HG02884 (cell line): ENCODE measurements at regions not wholly inside any gene's neighbourhood (a gene's known extent, or its start where the extent isn't known, plus 50 kb on each side); places are given as distances from the start of the nearest gene placed in this dataset.
"Not testable (repeated sequence)": the region's sequence is repeated elsewhere in the genome, so short reads cannot be mapped to it uniquely, and the experiment has no call there.

ENCODE experiments used
- ATAC-seq: cut with Tn5 transposase; IDR thresholded peaks from one replicate; pipeline ENCODE4 v1.9.1; 2021; ENCODE audit warnings: mild to moderate bottlenecking, moderate library complexity; ENCODE audit not compliant: unreplicated experiment

- no peak for ATAC-seq
Measured at GRCh38 chr15:69668039-69668705, 215.6 kb downstream of the RPLP1 start.

GRCh38 chr15:69668963-69669362 lies 216.3 kb downstream of the RPLP1 start:
- peak; percentile 31 for ATAC-seq

GRCh38 chr15:69669446-69669845 lies 216.8 kb downstream of the RPLP1 start:
- no peak for ATAC-seq

GRCh38 chr15:69673291-69673881 lies 220.8 kb downstream of the RPLP1 start:
- ATAC-seq, result no peak

- no peak for ATAC-seq
Measured at GRCh38 chr15:69675731-69676130, 223.1 kb downstream of the RPLP1 start.

GRCh38 chr15:69677403-69677802 lies 224.8 kb downstream of the RPLP1 start:
- no peak for ATAC-seq

GRCh38 chr15:69679623-69680228 lies 227.1 kb downstream of the RPLP1 start:
- ATAC-seq, result peak; percentile 92

- not testable (repeated sequence) for ATAC-seq
Measured at GRCh38 chr15:69684823-69685222, 232.2 kb downstream of the RPLP1 start.

- no peak for ATAC-seq
Measured at GRCh38 chr15:69685512-69686452, 233.2 kb downstream of the RPLP1 start.

- no peak for ATAC-seq
Measured at GRCh38 chr15:69686626-69687025, 234.0 kb downstream of the RPLP1 start.

- ATAC-seq, result no peak
Measured at GRCh38 chr15:69689133-69689532, 236.5 kb downstream of the RPLP1 start.

- ATAC-seq, result no peak
Measured at GRCh38 chr15:69691307-69692015, 238.8 kb downstream of the RPLP1 start.

- ATAC-seq, result no peak
Measured at GRCh38 chr15:69692342-69692741, 239.7 kb downstream of the RPLP1 start.

- ATAC-seq, result no peak
Measured at GRCh38 chr15:69693059-69693458, 240.4 kb downstream of the RPLP1 start.

GRCh38 chr15:69696946-69697345 lies 244.3 kb downstream of the RPLP1 start:
- ATAC-seq, result no peak

- no peak for ATAC-seq
Measured at GRCh38 chr15:69697916-69698315, 245.3 kb downstream of the RPLP1 start.

- no peak for ATAC-seq
Measured at GRCh38 chr15:69699096-69699495, 246.5 kb downstream of the RPLP1 start.

GRCh38 chr15:69700380-69700779 lies 247.8 kb downstream of the RPLP1 start:
- ATAC-seq, result no peak

- no peak for ATAC-seq
Measured at GRCh38 chr15:69701198-69701597, 248.6 kb downstream of the RPLP1 start.

GRCh38 chr15:69703532-69704187 lies 251.0 kb downstream of the RPLP1 start:
- ATAC-seq, result no peak
